GM12892 (cell line): ENCODE measurements at regions not wholly inside any gene's neighbourhood (a gene's known extent, or its start where the extent isn't known, plus 50 kb on each side); places are given as distances from the start of the nearest gene placed in this dataset.

Experiments
- POLR2A ChIP-seq: IDR thresholded peaks from 2 replicates; pipeline ENCODE4 v1.6.1; 2011; ENCODE audit warnings: low read depth, low read length, control low read depth
- POLR2AphosphoS5 ChIP-seq: IDR thresholded peaks from 2 replicates; pipeline ENCODE4 v1.6.1; 2011; ENCODE audit warnings: low read depth, low read length, control low read depth
- TAF1 ChIP-seq: IDR thresholded peaks from 2 replicates; pipeline ENCODE4 v1.6.1; 2011; ENCODE audit warnings: low read depth, mild to moderate bottlenecking, control low read depth, low read length, borderline replicate concordance

DNA sequence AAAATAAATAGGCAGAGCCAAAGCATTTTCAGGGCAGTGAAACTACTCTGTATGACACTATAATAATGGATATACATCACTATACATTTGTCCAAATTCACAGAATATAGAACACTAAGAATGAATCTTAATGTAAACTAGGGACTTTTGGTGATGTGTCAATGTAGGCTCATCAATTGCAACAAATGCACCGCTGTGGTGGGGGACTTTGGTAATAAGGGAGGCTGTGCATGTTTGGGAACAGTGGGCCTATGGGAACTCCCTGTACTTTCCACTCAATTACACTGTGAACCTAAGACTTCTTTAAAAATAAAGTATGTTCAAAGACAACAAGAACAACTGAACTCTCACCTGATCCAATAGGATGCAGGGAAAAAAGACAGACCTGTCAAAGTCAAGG, 220.7 kb downstream of the CMPK2 start:
- TF ChIP-seq POLR2A: no peak
- TF ChIP-seq POLR2AphosphoS5: no peak
- TF ChIP-seq TAF1: no peak
